H1 (cell line): ENCODE measurements at regions not wholly inside any gene's neighbourhood (a gene's known extent, or its start where the extent isn't known, plus 50 kb on each side); places are given as distances from the start of the nearest gene placed in this dataset.

ENCODE experiments used
- CTCF ChIA-PET: fragments of 300-600 bp; sonication (Branson Sonifier 250); formaldehyde crosslinking; loops from one replicate; lab custom pipeline; 2021; ENCODE audit not compliant: partially characterized antibody; lab: Charles Lee
- POLR2A ChIA-PET: fragments of 300-600 bp; sonication (Branson Sonifier 250); formaldehyde crosslinking; loops from one replicate; lab custom pipeline; 2021; ENCODE audit warnings: inconsistent platforms; ENCODE audit not compliant: partially characterized antibody; lab: Charles Lee
- DNase-seq, 2 experiments: peaks; one replicate each; pipeline versions ENCODE4 v3.0.0 to v3.0.0-alpha.2; 2010 to 2022; ENCODE audit warnings: low spot score in 2 of 2, low read depth in 1 of 2, mixed read lengths in 1 of 2
- FAIRE-seq: peaks from 2 replicates; lab custom pipeline; 2011; peaks lifted over from hg19 to GRCh38; lab: Jason Lieb, UNC
- H2AFZ ChIP-seq: 2 replicates; pipeline ENCODE4 v1.8.1; 2012; ENCODE audit warnings: low read length, inconsistent platforms
- H2AK5ac ChIP-seq: 2 replicates; pipeline ENCODE4 v1.6.1; 2013; ENCODE audit warnings: low read depth, low read length
- H2BK120ac ChIP-seq: replicated peaks from 2 replicates; pipeline ENCODE3; 2013; ENCODE audit warnings: low read depth, low read length, inconsistent platforms
- H2BK12ac ChIP-seq: 2 replicates; pipeline ENCODE4 v1.6.1; 2013; ENCODE audit warnings: low read depth, low read length
- H2BK15ac ChIP-seq: 2 replicates; pipeline ENCODE4 v1.6.1; 2013; ENCODE audit warnings: low read length
- H2BK20ac ChIP-seq: 2 replicates; pipeline ENCODE4 v1.6.1; 2013; ENCODE audit warnings: low read length
- H2BK5ac ChIP-seq: 2 replicates; pipeline ENCODE4 v1.6.1; 2013; ENCODE audit warnings: low read depth, low read length
- H3K14ac ChIP-seq: 2 replicates; pipeline ENCODE4 v1.6.1; 2013; ENCODE audit warnings: inconsistent platforms; ENCODE audit not compliant: insufficient read length
- H3K18ac ChIP-seq: 2 replicates; pipeline ENCODE4 v1.6.1; 2013; ENCODE audit warnings: low read length; ENCODE audit errors: extremely low read depth
- H3K23ac ChIP-seq: 2 replicates; pipeline ENCODE4 v1.6.1; 2013; ENCODE audit warnings: inconsistent platforms; ENCODE audit not compliant: insufficient read length
- H3K23me2 ChIP-seq: 2 replicates; pipeline ENCODE4 v1.6.1; 2013; ENCODE audit warnings: low read depth, low read length
- H3K27ac ChIP-seq: 2 replicates; pipeline ENCODE4 v1.6.1; 2011; ENCODE audit warnings: low read depth, low read length, inconsistent platforms
- H3K27me3 ChIP-seq, 4 experiments: replicated peaks in 1 of 4; 1 replicate in 1 of 4; 2 replicates in 3 of 4; pipeline versions ENCODE4 v1.6.1 to v1.8.1; 2011 to 2013; ENCODE audit warnings: low read length in 3 of 4, mild to moderate bottlenecking in 3 of 4, inconsistent platforms in 2 of 4, mixed read lengths in 2 of 4, moderate library complexity in 1 of 4; ENCODE audit not compliant: control insufficient read depth in 3 of 4, insufficient read depth in 3 of 4; ENCODE audit errors: extremely low read depth in 1 of 4
- H3K36me3 ChIP-seq, 4 experiments: 2 replicates each; pipeline versions ENCODE4 v1.6.1 to v1.8.1; 2011 to 2013; ENCODE audit warnings: mild to moderate bottlenecking in 4 of 4, low read length in 3 of 4, moderate library complexity in 2 of 4, control low read depth in 1 of 4, inconsistent platforms in 1 of 4; ENCODE audit not compliant: insufficient read depth in 4 of 4, control insufficient read depth in 2 of 4
- H3K4ac ChIP-seq: replicated peaks from 2 replicates; pipeline ENCODE3; 2013; ENCODE audit warnings: low read length, low read depth, mixed read lengths, inconsistent platforms; ENCODE audit not compliant: insufficient read length
- H3K4me1 ChIP-seq, 4 experiments: replicated peaks in 1 of 4; 1 replicate in 1 of 4; 2 replicates in 3 of 4; pipeline versions ENCODE4 v1.6.1 to v1.8.1; 2011 to 2013; ENCODE audit warnings: low read length in 3 of 4, inconsistent platforms in 2 of 4, mixed read lengths in 1 of 4; ENCODE audit not compliant: insufficient read depth in 4 of 4, control insufficient read depth in 3 of 4
- H3K4me2 ChIP-seq, 2 experiments: 2 replicates each; pipeline versions ENCODE4 v1.6.1 to v1.8.1; 2011 to 2013; ENCODE audit warnings: low read depth in 2 of 2, low read length in 2 of 2, control low read depth in 1 of 2, inconsistent platforms in 1 of 2, mild to moderate bottlenecking in 1 of 2; ENCODE audit not compliant: insufficient read depth in 1 of 2
- H3K4me3 ChIP-seq, 4 experiments: fragments of 200-600, 300-600 bp in 1 of 4; sonication (generic), shearing (Covaris generic), sonication (Bioruptor Twin) in 1 of 4; 2 replicates each; pipeline versions ENCODE4 v1.5.1 to v1.8.1; 2011 to 2016; ENCODE audit warnings: low read length in 4 of 4, low read depth in 3 of 4, control low read depth in 2 of 4, inconsistent platforms in 2 of 4, mild to moderate bottlenecking in 2 of 4, mixed read lengths in 1 of 4, moderate library complexity in 1 of 4; ENCODE audit not compliant: insufficient read depth in 2 of 4; ENCODE audit errors: extremely low read depth in 1 of 4
- H3K56ac ChIP-seq: replicated peaks from 2 replicates; pipeline ENCODE3; 2013; ENCODE audit warnings: low read depth, mild to moderate bottlenecking, mixed read lengths, low read length, inconsistent platforms; ENCODE audit not compliant: insufficient read length
- H3K79me1 ChIP-seq: 2 replicates; pipeline ENCODE4 v1.6.1; 2013; ENCODE audit warnings: low read depth, low read length, control low read depth
- H3K79me2 ChIP-seq, 2 experiments: 2 replicates each; pipeline versions ENCODE4 v1.6.1 to v1.8.1; 2012 to 2013; ENCODE audit warnings: low read length in 2 of 2, mild to moderate bottlenecking in 2 of 2, inconsistent platforms in 1 of 2; ENCODE audit not compliant: insufficient read depth in 2 of 2, control insufficient read depth in 1 of 2
- H3K9ac ChIP-seq, 4 experiments: replicated peaks in 1 of 4; 1 replicate in 1 of 4; 2 replicates in 3 of 4; pipeline versions ENCODE4 v1.6.1 to v1.8.1; 2011 to 2013; ENCODE audit warnings: low read depth in 3 of 4, low read length in 3 of 4, control low read depth in 2 of 4, mild to moderate bottlenecking in 2 of 4, moderate library complexity in 2 of 4, inconsistent platforms in 1 of 4; ENCODE audit errors: extremely low read depth in 1 of 4
- H3K9me3 ChIP-seq, 2 experiments: 2 replicates each; pipeline versions ENCODE4 v1.6.1 to v1.8.1; 2012 to 2013; ENCODE audit warnings: mild to moderate bottlenecking in 2 of 2, moderate library complexity in 2 of 2, control low read depth in 1 of 2, inconsistent platforms in 1 of 2, low read depth in 1 of 2, low read length in 1 of 2, mixed read lengths in 1 of 2; ENCODE audit not compliant: insufficient read depth in 2 of 2
- H4K20me1 ChIP-seq, 2 experiments: replicated peaks in 1 of 2; 2 replicates each; pipeline versions ENCODE3 to v1.8.1; 2011 to 2013; ENCODE audit warnings: inconsistent platforms in 2 of 2, low read length in 2 of 2, mild to moderate bottlenecking in 1 of 2; ENCODE audit not compliant: insufficient read depth in 2 of 2, control insufficient read depth in 1 of 2
- H4K5ac ChIP-seq: 2 replicates; pipeline ENCODE4 v1.6.1; 2013; ENCODE audit warnings: low read length, low read depth, mixed read lengths, inconsistent platforms; ENCODE audit not compliant: insufficient read length
- H4K8ac ChIP-seq: 2 replicates; pipeline ENCODE4 v1.8.0; 2013; ENCODE audit warnings: mild to moderate bottlenecking, moderate library complexity, low read length, inconsistent platforms; ENCODE audit not compliant: insufficient read depth; ENCODE audit errors: extremely low read depth
- H4K91ac ChIP-seq: replicated peaks from 2 replicates; pipeline ENCODE3; 2013; ENCODE audit warnings: low read length, mixed read lengths, inconsistent platforms; ENCODE audit not compliant: insufficient read length
- E2F6 ChIP-seq: IDR thresholded peaks from 2 replicates; pipeline ENCODE4 v1.6.1; 2012; ENCODE audit warnings: inconsistent platforms
- MAX ChIP-seq: IDR thresholded peaks from 2 replicates; pipeline ENCODE4 v1.6.1; 2012; ENCODE audit warnings: inconsistent platforms
- ZNF274 ChIP-seq: IDR thresholded peaks from 2 replicates; pipeline ENCODE4 v1.7.0; 2012; ENCODE audit warnings: low read length, borderline replicate concordance; ENCODE audit errors: extremely low read depth
- WGBS, 2 experiments: shearing (Covaris generic) in 1 of 2; methylation state at CpG; one replicate each; pipeline versions ENCODE4 v1.1.6 to v1.1.7; 2013 to 2015; ENCODE audit warnings: low lambda C conversion rate in 2 of 2, mixed read lengths in 2 of 2, inconsistent platforms in 1 of 2, low coverage in 1 of 2, missing lambda C conversion rate in 1 of 2; ENCODE audit not compliant: insufficient replicate concordance in 2 of 2, insufficient coverage in 1 of 2, insufficient read length in 1 of 2; ENCODE audit errors: extremely low coverage in 1 of 2, missing lambda C conversion rate in 1 of 2; 5-methylcytosine and 5-hydroxymethylcytosine counted together

GRCh38 chr4:180630012-180630665 is 1613.1 kb upstream of the TENM3 start:
- Histone ChIP-seq H3K36me3 (no peaks in the 10 kb centered on the region), H3K79me2 (no peaks in the 10 kb centered on the region), H4K5ac (no peak overlapping the region), H3K56ac (no peak overlapping the region), H3K27me3 (no peaks in the 10 kb centered on the region), H3K4me3 (no peak overlapping the region), H3K27ac (no peak overlapping the region), H2BK12ac (no peak overlapping the region), H3K23ac (no peak overlapping the region), H3K9me3 (no peaks in the 10 kb centered on the region; a peak in 1 of 4 replicates), H3K79me1 (no peaks in the 10 kb centered on the region), H2AK5ac (no peak overlapping the region), H3K4me1 (no peaks in the 10 kb centered on the region), H2AFZ (no peak overlapping the region), H3K4me2 (no peak overlapping the region), H3K9ac (no peak overlapping the region), H4K20me1 (no peaks in the 10 kb centered on the region), H2BK20ac (no peak overlapping the region), H4K91ac (no peak overlapping the region), H2BK120ac (no peak overlapping the region), H2BK5ac (no peak overlapping the region), H3K4ac (no peak overlapping the region), H3K14ac (no peak overlapping the region), H3K18ac (no peak overlapping the region), H3K23me2 (no peaks in the 10 kb centered on the region), H4K8ac (no peak overlapping the region), H2BK15ac (no peak overlapping the region)
- WGBS, 2 experiments, result 91% methylated on average over 3 of the region's 3 CpGs; no CpG with 5 or more reads in 1 of the 2 experiments
- no peak for DNase-seq
- ChIA-PET CTCF (interaction anchor here (0.7 kb wide), 1 partner anchor 361 kb away, joined by 3 read pairs; no protein-coding TSS in a partner anchor), POLR2A (no interaction called here)
- no peak for FAIRE-seq
- TF ChIP-seq E2F6 (no peak), ZNF274 (no peak), MAX (no peak)
